ENCODE measurements at regions not wholly inside any gene's neighbourhood (a gene's known extent, or its start where the extent isn't known, plus 50 kb on each side); places are given as distances from the start of the nearest gene placed in this dataset.
A peak's percentile ranks its signal among the peaks of the same experiment; 100 is the strongest.
"Not testable (repeated sequence)": the region's sequence is repeated elsewhere in the genome, so short reads cannot be mapped to it uniquely, and the experiment has no call there.

DNA sequence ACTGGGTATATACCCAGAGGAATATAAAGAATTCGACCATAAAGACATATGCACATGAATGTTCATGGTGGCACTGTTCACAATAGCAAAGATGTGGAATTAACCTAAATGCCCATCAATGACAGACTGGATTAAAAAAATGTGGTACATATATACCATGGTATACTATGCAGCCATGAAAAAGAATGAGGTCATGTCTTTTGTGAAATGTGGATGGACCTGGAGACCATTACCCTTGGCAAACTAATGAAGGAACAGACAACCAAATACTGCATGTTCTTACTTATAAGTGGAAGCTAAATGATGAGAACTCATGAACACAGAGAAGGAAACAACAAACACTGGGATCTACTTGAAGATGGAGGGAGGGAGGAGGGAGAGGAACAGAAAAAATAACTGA is 186.7 kb upstream of the SSTR4 start:
- no peak for TF ChIP-seq CTCF (IDR thresholded peaks at IDR 0.05; ENCODE audit: low read depth, low read length)
- H3K4me3 ChIP-seq (replicated peaks in 1 of 2; ENCODE audit: low read depth in 2 of 2, low read length in 2 of 2), result no peak overlapping the region
- no peak for DNase-seq (ENCODE audit: low read depth in 2 of 2)

DNA sequence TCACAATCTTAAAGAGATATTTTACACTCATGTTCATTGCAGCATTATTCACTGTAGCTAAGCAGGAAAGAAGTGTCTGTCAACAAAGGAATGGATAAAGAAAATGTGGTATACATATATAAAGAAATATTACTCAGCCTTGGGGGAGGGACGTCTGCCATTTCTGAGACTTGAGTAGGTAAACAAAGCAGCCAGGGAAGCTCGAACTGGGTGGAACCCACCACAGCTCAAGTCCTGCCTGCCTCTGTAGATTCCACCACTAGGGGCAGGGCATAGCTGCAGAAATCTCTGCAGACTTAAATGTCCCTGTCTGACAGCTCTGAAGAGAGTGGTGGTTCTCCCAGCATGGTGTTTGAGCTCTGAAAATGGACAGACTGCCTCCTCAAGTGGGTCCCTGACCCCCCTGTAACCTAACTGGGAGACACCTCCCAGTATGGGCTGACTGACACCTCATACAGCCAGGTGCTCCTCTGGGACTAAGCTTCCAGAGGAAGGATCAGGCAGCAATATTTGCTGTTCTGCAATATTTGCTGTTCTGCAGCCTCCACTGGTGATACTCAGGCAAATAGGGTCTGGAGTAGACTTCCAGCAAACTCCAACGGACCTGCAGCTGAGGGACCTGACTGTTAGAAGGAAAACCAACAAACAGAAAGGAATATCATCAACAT is 183.3 kb upstream of the SSTR4 start:
- H3K4me3 ChIP-seq (replicated peaks in 1 of 2; ENCODE audit: low read depth in 2 of 2, low read length in 2 of 2), result not testable (repeated sequence)
- DNase-seq (ENCODE audit: low read depth in 2 of 2), result peak; percentile 61 to 65
- TF ChIP-seq CTCF (IDR thresholded peaks at IDR 0.05; ENCODE audit: low read depth, low read length), result peak; percentile 75

GRCh38 chr20:22861231-22861980 is 173.7 kb upstream of the SSTR4 start:
- no peak overlapping the region for H3K4me3 ChIP-seq (replicated peaks in 1 of 2; ENCODE audit: low read depth in 2 of 2, low read length in 2 of 2)
- DNase-seq (ENCODE audit: low read depth in 2 of 2), result peak in 1 of 2 donors; percentile 32
- TF ChIP-seq CTCF (IDR thresholded peaks at IDR 0.05; ENCODE audit: low read depth, low read length), result no peak

GRCh38 chr20:22861990-22862389 is 173.1 kb upstream of the SSTR4 start:
- no peak for TF ChIP-seq CTCF (IDR thresholded peaks at IDR 0.05; ENCODE audit: low read depth, low read length)
- DNase-seq (ENCODE audit: low read depth in 2 of 2), result peak; percentile 4 to 12
- H3K4me3 ChIP-seq (replicated peaks in 1 of 2; ENCODE audit: low read depth in 2 of 2, low read length in 2 of 2), result no peak overlapping the region

DNA sequence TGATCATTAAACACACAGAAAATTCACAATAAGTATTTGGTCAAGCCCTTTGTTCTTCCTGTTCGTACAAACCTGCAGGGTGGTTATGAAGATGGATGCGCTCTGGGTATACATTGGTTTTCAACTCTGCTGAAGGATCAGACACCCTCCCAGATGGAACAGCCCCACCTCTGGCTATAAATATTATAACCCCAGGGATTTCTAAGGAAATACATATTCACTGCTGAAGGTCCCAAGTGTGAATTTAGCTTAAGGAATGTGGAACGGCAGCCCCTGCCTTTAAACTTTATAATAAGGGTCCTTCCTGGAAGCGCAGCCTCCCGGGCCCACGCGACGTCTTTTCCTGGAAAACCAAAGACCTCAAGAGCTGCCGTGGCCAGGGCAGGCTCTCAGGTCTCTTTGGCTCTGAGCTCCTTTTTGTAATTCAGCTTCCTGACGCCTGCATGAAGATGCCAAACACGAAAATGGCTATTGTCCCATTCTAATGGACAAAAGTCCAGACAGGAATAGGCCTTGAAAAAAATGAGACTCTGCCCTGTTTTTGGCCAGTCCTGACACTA is 172.4 kb upstream of the SSTR4 start:
- no peak overlapping the region for H3K4me3 ChIP-seq (replicated peaks in 1 of 2; ENCODE audit: low read depth in 2 of 2, low read length in 2 of 2)
- peak; percentile 14 for TF ChIP-seq CTCF (IDR thresholded peaks at IDR 0.05; ENCODE audit: low read depth, low read length)
- DNase-seq (ENCODE audit: low read depth in 2 of 2), result no peak

DNA sequence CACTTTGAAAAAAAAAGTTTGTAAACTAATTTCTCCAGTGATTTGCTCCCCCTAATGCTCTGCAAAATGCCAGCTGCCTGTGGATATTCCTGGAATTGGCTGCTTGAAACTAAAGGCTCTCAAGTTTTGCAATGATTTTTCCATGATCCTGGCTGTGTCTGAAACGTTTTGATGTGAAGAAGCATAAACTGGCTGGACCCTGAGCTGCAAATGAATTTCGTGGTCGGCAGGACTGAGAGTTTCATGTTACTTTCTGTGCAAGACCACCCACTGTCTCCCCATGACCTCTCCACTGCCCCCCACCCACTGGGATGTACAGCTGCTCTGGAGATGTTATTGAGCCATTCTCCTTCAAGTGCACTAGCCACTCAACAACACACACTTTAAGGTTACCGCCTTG is 171.3 kb upstream of the SSTR4 start:
- no peak for TF ChIP-seq CTCF (IDR thresholded peaks at IDR 0.05; ENCODE audit: low read depth, low read length)

More for the DNA sequence above, 171.3 kb upstream of the SSTR4 start:
- no peak overlapping the region for H3K4me3 ChIP-seq (replicated peaks in 1 of 2; ENCODE audit: low read depth in 2 of 2, low read length in 2 of 2)
- no peak for DNase-seq (ENCODE audit: low read depth in 2 of 2)
